Tongue (tissue), 1 donor: ENCODE measurements at regions not wholly inside any gene's neighbourhood (a gene's known extent, or its start where the extent isn't known, plus 50 kb on each side); places are given as distances from the start of the nearest gene placed in this dataset.
A peak's percentile ranks its signal among the peaks of the same experiment; 100 is the strongest.
"Not testable (repeated sequence)": the region's sequence is repeated elsewhere in the genome, so short reads cannot be mapped to it uniquely, and the experiment has no call there.

Source experiments
- DNase-seq: peaks from one replicate; pipeline ENCODE4 v3.0.0-alpha.2; 2015

- not testable (repeated sequence) for DNase-seq
Measured at GRCh38 chr13:54737211-54737610, 1708.6 kb downstream of the OLFM4 start.

- no peak for DNase-seq
Measured at GRCh38 chr13:54742984-54743383, 1714.4 kb downstream of the OLFM4 start.

GRCh38 chr13:54744747-54745146, 1716.1 kb downstream of the OLFM4 start:
- no peak for DNase-seq

- DNase-seq, result peak; percentile 39
Measured at GRCh38 chr13:54750521-54750920, 1721.9 kb downstream of the OLFM4 start.

- DNase-seq, result no peak
Measured at GRCh38 chr13:54758795-54759194, 1730.2 kb downstream of the OLFM4 start.

GRCh38 chr13:54768214-54768613, 1739.6 kb downstream of the OLFM4 start:
- DNase-seq, result no peak

GRCh38 chr13:54775501-54776191, 1747.0 kb downstream of the OLFM4 start:
- no peak for DNase-seq

- no peak for DNase-seq
Measured at GRCh38 chr13:54787754-54788153, 1759.1 kb downstream of the OLFM4 start.

- DNase-seq, result no peak
Measured at GRCh38 chr13:54799621-54800226, 1771.1 kb downstream of the OLFM4 start.

GRCh38 chr13:54802226-54802625, 1773.6 kb downstream of the OLFM4 start:
- DNase-seq, result no peak

GRCh38 chr13:54805743-54806142, 1777.1 kb downstream of the OLFM4 start:
- DNase-seq, result no peak

GRCh38 chr13:54821938-54822470, 1793.4 kb downstream of the OLFM4 start:
- peak; percentile 4 for DNase-seq

GRCh38 chr13:54829391-54830068, 1800.9 kb downstream of the OLFM4 start:
- not testable (repeated sequence) for DNase-seq

- no peak for DNase-seq
Measured at GRCh38 chr13:54836273-54836672, 1807.7 kb downstream of the OLFM4 start.

GRCh38 chr13:54841682-54842081, 1813.1 kb downstream of the OLFM4 start:
- no peak for DNase-seq

- DNase-seq, result no peak
Measured at GRCh38 chr13:54845351-54845965, 1816.8 kb downstream of the OLFM4 start.

GRCh38 chr13:54852831-54853230, 1824.2 kb downstream of the OLFM4 start:
- no peak for DNase-seq

- DNase-seq, result no peak
Measured at GRCh38 chr13:54859827-54860226, 1831.2 kb downstream of the OLFM4 start.

GRCh38 chr13:54875111-54875510, 1846.5 kb downstream of the OLFM4 start:
- no peak for DNase-seq

GRCh38 chr13:54879036-54879435, 1850.4 kb downstream of the OLFM4 start:
- no peak for DNase-seq

- no peak for DNase-seq
Measured at GRCh38 chr13:54884682-54885081, 1856.1 kb downstream of the OLFM4 start.

- no peak for DNase-seq
Measured at GRCh38 chr13:54890976-54891375, 1862.4 kb downstream of the OLFM4 start.

GRCh38 chr13:54901316-54901715, 1872.7 kb downstream of the OLFM4 start:
- DNase-seq, result no peak
